SU-DHL-6 (cell line): ENCODE measurements at regions not wholly inside any gene's neighbourhood (a gene's known extent, or its start where the extent isn't known, plus 50 kb on each side); places are given as distances from the start of the nearest gene placed in this dataset.

Experiments
- H2AFZ ChIP-seq: fragments of 200-600 bp; sonication (generic); 2 replicates; pipeline ENCODE4 v1.6.1; 2014; ENCODE audit warnings: low read depth, mild to moderate bottlenecking, moderate library complexity, mixed read lengths, antibody characterized with exemption, low read length; ENCODE audit not compliant: severe bottlenecking
- H3F3A ChIP-seq: fragments of 200-600 bp; shearing (Covaris generic); 2 replicates; pipeline ENCODE4 v1.6.0; 2016; ENCODE audit warnings: antibody characterized with exemption, mild to moderate bottlenecking; ENCODE audit not compliant: insufficient read depth
- H3K27ac ChIP-seq: fragments of 200-600 bp; sonication (generic); 2 replicates; pipeline ENCODE4 v1.5.1; 2016; ENCODE audit warnings: low read depth, mild to moderate bottlenecking, low read length, moderate library complexity, mixed read lengths
- H3K27me3 ChIP-seq: fragments of 200-600 bp; sonication (generic), shearing (Covaris generic); 2 replicates; pipeline ENCODE4 v1.6.0; 2014; ENCODE audit warnings: mild to moderate bottlenecking, low read length
- H3K36me3 ChIP-seq: fragments of 200-600 bp; sonication (generic); 2 replicates; pipeline ENCODE4 v1.6.1; 2014; ENCODE audit warnings: mild to moderate bottlenecking, low read length, mixed read lengths
- H3K4me2 ChIP-seq: fragments of 300-600, 200-600 bp; shearing (Covaris generic), sonication (generic); 2 replicates; pipeline ENCODE4 v1.6.0; 2014; ENCODE audit warnings: low read length, low read depth, mild to moderate bottlenecking; ENCODE audit not compliant: poor library complexity, severe bottlenecking
- H3K4me3 ChIP-seq: fragments of 200-600 bp; sonication (generic); 2 replicates; pipeline ENCODE4 v1.5.1; 2014; ENCODE audit warnings: antibody characterized with exemption, low read length, mild to moderate bottlenecking, mixed read lengths; ENCODE audit not compliant: insufficient read depth, poor library complexity, severe bottlenecking
- H3K79me2 ChIP-seq: fragments of 200-600 bp; sonication (generic); 2 replicates; pipeline ENCODE4 v1.6.1; 2014; ENCODE audit warnings: mild to moderate bottlenecking, low read length, moderate library complexity; ENCODE audit not compliant: insufficient read depth
- H3K9ac ChIP-seq: fragments of 200-600 bp; sonication (generic); 2 replicates; pipeline ENCODE4 v1.7.0; 2014; ENCODE audit warnings: mild to moderate bottlenecking, low read length
- H3K9me2 ChIP-seq: fragments of 200-600 bp; sonication (generic); replicated peaks from 2 replicates; pipeline ENCODE4 v1.6.1; 2014; ENCODE audit warnings: low read length; ENCODE audit not compliant: insufficient read depth
- H3K9me3 ChIP-seq: fragments of 200-600 bp; sonication (generic); 2 replicates; pipeline ENCODE4 v1.6.1; 2014; ENCODE audit warnings: low read length, mixed read lengths; ENCODE audit not compliant: insufficient read depth
- H4K20me1 ChIP-seq: fragments of 200-600 bp; sonication (generic); 2 replicates; pipeline ENCODE4 v1.6.1; 2014; ENCODE audit warnings: low read depth, mild to moderate bottlenecking, antibody characterized with exemption, low read length, moderate library complexity, mixed read lengths
- CTCF ChIP-seq: fragments of 200-600 bp; sonication (generic); IDR thresholded peaks from one replicate; pipeline ENCODE4 v1.5.1; 2017; ENCODE audit warnings: antibody characterized with exemption, mild to moderate bottlenecking, low read length, moderate library complexity; ENCODE audit not compliant: insufficient read depth, poor library complexity, severe bottlenecking
- EZH2phosphoT487 ChIP-seq: fragments of 200-600 bp; sonication (generic), shearing (Covaris generic); conservative IDR thresholded peaks from 2 replicates; pipeline ENCODE4 v1.6.1; 2018; ENCODE audit warnings: mild to moderate bottlenecking, antibody characterized with exemption, low read length, moderate library complexity, mixed read lengths

- no peaks in the 10 kb centered on the region for H4K20me1 ChIP-seq
- no peak overlapping the region for H3K27ac ChIP-seq
- H3K9me3 ChIP-seq = no peaks in the 10 kb centered on the region
- no peaks in the 10 kb centered on the region for H3K27me3 ChIP-seq
- H3K9ac ChIP-seq = no peak overlapping the region
- no peak overlapping the region for H3K4me3 ChIP-seq
- no peaks in the 10 kb centered on the region for H3K36me3 ChIP-seq
- H3K79me2 ChIP-seq = no peaks in the 10 kb centered on the region
- no peak overlapping the region for H2AFZ ChIP-seq
- H3K4me2 ChIP-seq = no peak overlapping the region
- H3F3A ChIP-seq = no peaks in the 10 kb centered on the region
- TF ChIP-seq EZH2phosphoT487 (no peak), CTCF (no peak)
- no peaks in the 10 kb centered on the region for H3K9me2 ChIP-seq
These were observed 59.0 kb upstream of the BCL6 start for GRCh38 chr3:187804120-187804744.

GRCh38 chr3:187804745-187805121 lies 59.5 kb upstream of the BCL6 start:
- H3K9me2 ChIP-seq = no peaks in the 10 kb centered on the region
- H3F3A ChIP-seq = no peaks in the 10 kb centered on the region
- no peaks in the 10 kb centered on the region for H3K27me3 ChIP-seq
- no peak overlapping the region for H3K9ac ChIP-seq
- no peaks in the 10 kb centered on the region for H3K79me2 ChIP-seq
- no peak for TF ChIP-seq CTCF
- no peak for TF ChIP-seq EZH2phosphoT487
- H4K20me1 ChIP-seq = no peaks in the 10 kb centered on the region
- H2AFZ ChIP-seq = no peak overlapping the region
- no peak overlapping the region for H3K4me3 ChIP-seq
- no peaks in the 10 kb centered on the region for H3K36me3 ChIP-seq
- H3K27ac ChIP-seq = no peak overlapping the region
- no peaks in the 10 kb centered on the region for H3K9me3 ChIP-seq
- no peak overlapping the region for H3K4me2 ChIP-seq

GRCh38 chr3:187805774-187806173 lies 60.5 kb upstream of the BCL6 start:
- no peaks in the 10 kb centered on the region for H3K79me2 ChIP-seq
- H3F3A ChIP-seq = no peaks in the 10 kb centered on the region
- TF ChIP-seq EZH2phosphoT487 (no peak), CTCF (no peak)
- no peak overlapping the region for H3K9ac ChIP-seq
- no peak overlapping the region for H3K27ac ChIP-seq
- no peak overlapping the region for H3K4me2 ChIP-seq
- no peaks in the 10 kb centered on the region for H3K9me3 ChIP-seq
- no peaks in the 10 kb centered on the region for H3K36me3 ChIP-seq
- no peaks in the 10 kb centered on the region for H3K27me3 ChIP-seq
- no peak overlapping the region for H3K4me3 ChIP-seq
- H3K9me2 ChIP-seq = no peaks in the 10 kb centered on the region
- H4K20me1 ChIP-seq = no peaks in the 10 kb centered on the region
- no peak overlapping the region for H2AFZ ChIP-seq
